Astrocyte of the cerebellum (primary cell): ENCODE measurements at regions not wholly inside any gene's neighbourhood (a gene's known extent, or its start where the extent isn't known, plus 50 kb on each side); places are given as distances from the start of the nearest gene placed in this dataset.

Source experiments
- DNase-seq: peaks from one replicate; pipeline ENCODE4 v3.0.0-alpha.2; 2011; ENCODE audit warnings: low read depth
- H3K4me3 ChIP-seq: 2 replicates; pipeline ENCODE4 v1.5.1; 2011; ENCODE audit warnings: mild to moderate bottlenecking, low read depth, low read length, moderate library complexity
- in situ Hi-C: cut with HindIII; loops from 2 replicates; pipeline ENCODE4 v1.10.0; 2017; ENCODE audit warnings: low sequenced_read_pairs
- TF ChIP-seq, protein P1 (sequence below): IDR thresholded peaks from 2 replicates; pipeline ENCODE4 v1.5.1; 2012; ENCODE audit warnings: low read length, low read depth, moderate library complexity, mild to moderate bottlenecking; ENCODE audit errors: missing control alignments

DNA sequence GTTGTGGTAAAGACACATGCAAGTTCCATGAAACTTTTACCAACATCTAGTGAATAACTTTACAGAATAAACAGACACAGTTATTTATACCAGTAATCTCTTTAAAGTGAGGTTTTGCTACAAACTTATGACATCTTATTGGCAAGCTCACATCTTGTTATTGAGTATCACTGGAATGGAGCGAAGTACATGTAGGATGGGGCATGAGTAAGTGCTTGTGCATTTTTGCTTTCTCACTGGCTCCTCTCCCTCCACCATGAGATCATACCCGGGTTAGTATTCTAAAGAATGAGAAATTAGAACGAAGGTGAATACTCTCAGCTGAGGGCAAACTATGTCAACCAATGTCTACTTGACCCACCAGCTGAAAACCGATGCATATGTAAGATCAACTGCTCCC is 193.3 kb upstream of the ZNF717 start:
- TF ChIP-seq, protein P1, sequence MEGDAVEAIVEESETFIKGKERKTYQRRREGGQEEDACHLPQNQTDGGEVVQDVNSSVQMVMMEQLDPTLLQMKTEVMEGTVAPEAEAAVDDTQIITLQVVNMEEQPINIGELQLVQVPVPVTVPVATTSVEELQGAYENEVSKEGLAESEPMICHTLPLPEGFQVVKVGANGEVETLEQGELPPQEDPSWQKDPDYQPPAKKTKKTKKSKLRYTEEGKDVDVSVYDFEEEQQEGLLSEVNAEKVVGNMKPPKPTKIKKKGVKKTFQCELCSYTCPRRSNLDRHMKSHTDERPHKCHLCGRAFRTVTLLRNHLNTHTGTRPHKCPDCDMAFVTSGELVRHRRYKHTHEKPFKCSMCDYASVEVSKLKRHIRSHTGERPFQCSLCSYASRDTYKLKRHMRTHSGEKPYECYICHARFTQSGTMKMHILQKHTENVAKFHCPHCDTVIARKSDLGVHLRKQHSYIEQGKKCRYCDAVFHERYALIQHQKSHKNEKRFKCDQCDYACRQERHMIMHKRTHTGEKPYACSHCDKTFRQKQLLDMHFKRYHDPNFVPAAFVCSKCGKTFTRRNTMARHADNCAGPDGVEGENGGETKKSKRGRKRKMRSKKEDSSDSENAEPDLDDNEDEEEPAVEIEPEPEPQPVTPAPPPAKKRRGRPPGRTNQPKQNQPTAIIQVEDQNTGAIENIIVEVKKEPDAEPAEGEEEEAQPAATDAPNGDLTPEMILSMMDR = no peak
- H3K4me3 ChIP-seq = no peak overlapping the region
- no peak for DNase-seq
- in situ Hi-C loops = no loop called here

DNA sequence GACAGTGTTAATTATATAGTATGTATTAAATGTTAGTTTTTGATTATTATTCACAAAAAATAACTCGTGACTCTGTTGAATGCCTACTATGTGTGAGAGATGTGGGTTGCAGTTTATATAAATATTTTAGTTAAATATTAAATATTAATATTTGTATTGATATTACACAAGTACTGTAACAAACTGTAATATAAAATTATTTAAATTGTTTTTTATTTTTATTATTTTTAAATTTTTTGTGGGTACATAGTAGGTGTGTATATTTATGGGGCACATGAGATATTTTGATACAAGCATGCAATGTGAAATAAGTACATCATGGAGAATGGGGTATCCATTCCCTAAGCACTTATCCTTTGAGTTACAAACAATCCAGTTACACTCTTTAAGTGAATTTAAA is 196.1 kb upstream of the ZNF717 start:
- TF ChIP-seq, protein P1 = no peak
- in situ Hi-C loops = no loop called here
- DNase-seq = no peak
- H3K4me3 ChIP-seq = no peak overlapping the region

DNA sequence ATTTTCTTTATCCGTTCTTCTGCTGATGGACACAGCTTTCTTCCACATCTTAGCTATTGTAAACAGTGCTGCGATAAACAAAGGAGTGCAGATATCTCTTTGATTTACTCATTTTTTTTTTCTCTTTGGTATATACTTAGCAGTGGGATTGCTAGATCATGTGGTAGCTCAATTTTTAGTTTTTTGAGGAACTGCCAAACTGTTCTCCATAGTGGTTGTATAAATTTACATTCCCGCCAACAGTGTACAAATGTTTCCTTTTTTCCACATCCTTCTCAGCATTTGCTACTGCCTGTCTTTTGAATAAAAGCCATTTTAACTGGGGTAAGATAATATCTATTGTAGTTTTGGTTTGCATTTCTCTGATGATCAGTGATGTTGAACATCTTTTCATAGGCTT is 196.8 kb upstream of the ZNF717 start:
- in situ Hi-C loops = no loop called here
- TF ChIP-seq, protein P1 = no peak
- DNase-seq = no peak
- H3K4me3 ChIP-seq = no peak overlapping the region

DNA sequence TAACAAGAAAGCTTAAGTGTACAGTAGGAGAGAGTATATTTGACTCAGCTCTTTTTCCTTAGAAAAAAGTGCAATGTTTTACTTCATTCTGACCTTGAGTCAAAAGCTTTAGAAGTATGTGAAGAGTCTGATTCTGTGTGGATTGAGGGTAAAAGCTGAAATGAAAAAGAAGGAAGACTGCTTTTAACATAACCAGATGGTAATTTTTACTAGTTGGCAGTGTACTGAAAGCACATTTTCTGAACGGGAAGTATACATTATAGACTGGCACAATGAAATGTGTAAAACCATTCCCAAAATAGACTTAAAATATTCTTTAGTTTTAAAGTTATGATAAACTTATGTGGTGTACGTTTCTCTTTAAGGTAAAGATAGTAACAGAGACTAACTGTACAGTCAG is 197.8 kb upstream of the ZNF717 start:
- in situ Hi-C loops = no loop called here
- H3K4me3 ChIP-seq = no peak overlapping the region
- no peak for DNase-seq
- TF ChIP-seq, protein P1 = no peak

DNA sequence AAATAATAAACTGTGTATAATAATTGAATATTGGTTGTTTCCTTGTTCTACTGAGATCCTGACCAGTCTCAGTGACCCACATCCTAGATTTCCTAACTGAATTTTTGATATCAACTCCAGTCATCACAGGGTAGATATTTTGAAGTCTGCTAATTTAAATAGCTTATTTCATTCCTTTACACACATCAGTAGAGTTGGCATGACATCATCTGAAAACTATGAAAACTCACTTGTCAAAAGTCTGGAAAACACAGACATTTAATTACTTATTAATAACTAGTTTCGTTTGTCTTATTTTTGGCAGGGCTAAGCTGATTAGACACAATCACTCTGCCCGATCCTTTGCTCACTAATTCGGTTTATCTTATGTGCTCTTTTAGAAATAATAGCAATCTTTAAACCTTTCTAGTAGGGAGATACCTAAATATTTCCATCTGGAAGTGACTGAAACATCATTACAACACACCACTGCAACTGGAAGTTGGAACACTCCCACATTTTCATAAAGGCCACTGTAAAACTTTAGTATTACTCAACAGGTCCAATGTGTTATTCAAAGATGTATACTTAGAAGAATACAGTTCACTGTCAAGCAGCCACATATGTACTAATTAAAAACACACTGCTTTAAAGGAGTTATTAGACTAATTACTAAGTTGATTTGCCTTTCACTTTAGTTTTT is 198.4 kb upstream of the ZNF717 start:
- in situ Hi-C loops = no loop called here
- DNase-seq = no peak

DNA sequence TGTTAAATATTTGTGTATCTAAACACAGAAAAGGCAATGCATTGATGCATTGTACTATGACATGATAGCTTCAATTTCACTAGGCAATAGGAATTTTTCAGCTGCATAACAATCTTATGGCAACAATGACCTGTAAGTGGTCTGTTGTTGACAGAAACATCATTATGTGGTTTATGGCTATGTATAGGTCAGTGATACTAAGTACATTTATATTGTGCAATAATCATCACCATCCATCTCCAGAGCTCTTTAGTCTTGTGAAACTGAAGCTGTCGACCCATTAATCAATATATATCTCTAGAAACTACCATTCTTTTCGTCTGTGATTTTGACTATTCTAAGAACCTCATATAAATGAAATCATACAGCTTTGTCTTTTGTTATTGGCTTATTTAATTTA is 200.1 kb upstream of the ZNF717 start:
- in situ Hi-C loops = no loop called here
- TF ChIP-seq, protein P1 = no peak
- DNase-seq = no peak
- no peak overlapping the region for H3K4me3 ChIP-seq

More for the DNA sequence above, 198.4 kb upstream of the ZNF717 start:
- no peak overlapping the region for H3K4me3 ChIP-seq
- TF ChIP-seq, protein P1 = no peak
